ENCODE measurements at regions not wholly inside any gene's neighbourhood (a gene's known extent, or its start where the extent isn't known, plus 50 kb on each side); places are given as distances from the start of the nearest gene placed in this dataset.

DNA sequence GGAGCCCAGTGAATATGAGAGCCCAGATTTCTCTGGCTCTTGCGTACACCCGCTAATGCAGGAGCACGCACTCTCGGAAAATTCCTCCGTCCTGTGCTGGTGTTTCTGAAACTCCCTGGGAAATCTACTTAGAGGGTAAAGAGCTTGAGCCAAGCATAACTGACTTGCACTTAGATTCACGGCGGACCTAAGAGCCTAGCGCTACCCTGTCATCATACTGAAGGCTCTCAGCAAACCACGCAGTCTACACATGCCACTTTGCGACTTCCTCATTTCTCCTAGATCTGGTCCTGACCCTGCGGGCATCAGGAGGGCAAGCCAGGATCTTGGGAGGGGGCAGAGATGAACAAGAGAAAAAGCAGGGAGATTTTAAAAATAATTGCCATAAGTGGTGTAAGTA, 324.7 kb downstream of the CD83 start:
- Histone ChIP-seq H3K4me1 (ENCODE audit: insufficient read depth) (peaks cover 19% of the 10 kb centered on the region), H4K20me1 (ENCODE audit: insufficient read depth) (no peaks in the 10 kb centered on the region), H3K4me2 (ENCODE audit: unreplicated experiment) (no peak overlapping the region), H3K9ac (no peak overlapping the region), H3F3A (ENCODE audit: insufficient read depth) (peaks cover 10% of the 10 kb centered on the region; the same call in 1 of the 2 replicates), H3K9me3 (ENCODE audit: low read depth) (no peaks in the 10 kb centered on the region), H3K36me3 (ENCODE audit: low read depth) (no peaks in the 10 kb centered on the region), H3K4me3 (no peak overlapping the region), H2AFZ (no peak overlapping the region), H3K9me2 (ENCODE audit: insufficient read depth) (no peaks in the 10 kb centered on the region), H3K27me3 (replicated peaks; ENCODE audit: insufficient read depth) (no peaks in the 10 kb centered on the region), H3K79me2 (ENCODE audit: insufficient read depth) (no peaks in the 10 kb centered on the region), H3K27ac (no peak overlapping the region)
- TF ChIP-seq EZH2phosphoT487 (IDR thresholded peaks at IDR 0.05; ENCODE audit: insufficient read depth, low read depth) (no peak), EZH2 (IDR thresholded peaks at IDR 0.05; ENCODE audit: insufficient read depth, poor library complexity, severe bottlenecking) (no peak)
- in situ Hi-C loops (cut with MboI), result no loop called here
- no peak for DNase-seq
- whole genome bisulfite sequencing, 2 experiments (ENCODE audit: low coverage in 1 of 2, low lambda C conversion rate in 2 of 2, missing lambda C conversion rate in 2 of 2), result 95% methylated on average over 11 of the region's 11 CpGs

DNA sequence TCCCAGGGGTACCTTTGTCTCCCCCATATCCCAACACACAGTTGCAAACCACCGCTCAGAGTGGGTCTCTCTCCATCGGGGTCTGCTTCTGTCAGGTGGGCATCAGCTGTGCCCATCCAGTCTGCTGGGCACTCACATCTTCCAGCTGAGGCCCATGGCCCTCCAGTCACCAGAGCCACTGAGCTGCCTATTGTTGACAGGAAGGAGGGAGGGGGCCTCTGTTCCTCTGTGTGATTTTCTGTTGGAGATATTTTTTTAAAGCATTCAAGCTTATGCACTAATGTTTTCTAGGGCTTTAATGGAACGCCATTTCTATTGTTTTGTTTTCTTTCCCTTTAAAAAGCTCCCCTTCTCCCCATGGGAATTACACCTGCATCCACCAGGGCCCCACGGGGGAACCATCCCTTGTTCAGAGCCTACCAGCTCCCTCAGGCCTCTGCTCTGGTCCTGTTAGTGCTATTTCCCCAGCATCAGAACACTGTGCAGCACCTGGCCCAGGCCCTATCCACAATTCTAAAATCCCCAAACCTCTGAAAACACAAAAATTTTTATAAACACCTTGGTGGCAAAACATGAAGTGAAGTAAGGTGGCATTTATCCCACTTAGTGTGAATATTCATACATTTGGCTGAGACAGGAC, 326.2 kb downstream of the CD83 start:
- 74 to 81% methylated on average over 3 to 4 of the region's 4 CpGs for WGBS, 2 experiments (ENCODE audit: low coverage in 1 of 2, low lambda C conversion rate in 2 of 2, missing lambda C conversion rate in 2 of 2)
- Histone ChIP-seq H2AFZ (no peak overlapping the region), H3K9ac (no peak overlapping the region), H3K79me2 (ENCODE audit: insufficient read depth) (no peaks in the 10 kb centered on the region), H3K4me2 (ENCODE audit: unreplicated experiment) (no peak overlapping the region), H3K27me3 (replicated peaks; ENCODE audit: insufficient read depth) (no peaks in the 10 kb centered on the region), H3K4me1 (ENCODE audit: insufficient read depth) (peaks cover 19% of the 10 kb centered on the region), H4K20me1 (ENCODE audit: insufficient read depth) (no peaks in the 10 kb centered on the region), H3K36me3 (ENCODE audit: low read depth) (no peaks in the 10 kb centered on the region), H3K4me3 (no peak overlapping the region), H3F3A (ENCODE audit: insufficient read depth) (peaks cover 10% of the 10 kb centered on the region; the same call in 1 of the 2 replicates), H3K27ac (no peak overlapping the region), H3K9me3 (ENCODE audit: low read depth) (no peaks in the 10 kb centered on the region), H3K9me2 (ENCODE audit: insufficient read depth) (no peaks in the 10 kb centered on the region)
- DNase-seq, result no peak
- in situ Hi-C loops (cut with MboI), result no loop called here
- TF ChIP-seq EZH2phosphoT487 (IDR thresholded peaks at IDR 0.05; ENCODE audit: insufficient read depth, low read depth) (no peak), EZH2 (IDR thresholded peaks at IDR 0.05; ENCODE audit: insufficient read depth, poor library complexity, severe bottlenecking) (no peak)

DNA sequence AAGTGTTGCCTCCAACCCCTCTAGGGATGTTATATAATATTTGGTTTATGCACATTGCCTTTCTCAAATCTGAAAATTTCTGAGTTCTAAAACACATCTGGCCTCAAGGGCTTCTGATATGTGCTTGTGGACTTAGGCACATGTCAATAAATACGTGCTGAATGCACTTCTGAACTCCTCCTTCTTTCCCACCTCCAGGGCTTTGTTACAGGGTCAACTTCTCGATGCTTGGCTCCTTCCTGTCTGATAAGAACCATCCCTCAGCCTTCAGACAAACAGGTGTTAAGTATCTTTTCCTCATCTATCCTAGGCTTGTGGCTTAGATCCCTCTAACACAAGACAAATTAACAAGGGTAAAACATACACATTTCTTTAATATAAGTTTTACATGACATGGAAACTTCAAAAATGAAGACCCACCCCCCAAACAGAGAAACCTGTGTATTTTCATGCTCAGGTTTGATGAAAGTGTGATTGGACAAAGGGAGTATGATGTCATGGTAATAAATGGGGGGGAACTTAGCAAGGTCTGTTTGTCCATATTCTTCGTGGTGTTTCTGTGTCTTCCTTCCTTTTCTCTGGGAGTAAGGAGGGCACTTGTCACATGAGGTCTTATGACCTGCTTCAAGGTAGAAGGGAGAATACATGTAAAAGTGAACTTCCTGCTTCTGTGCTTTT, 326.9 kb downstream of the CD83 start:
- Histone ChIP-seq H3K27ac (no peak overlapping the region), H3K4me3 (no peak overlapping the region), H3K9ac (no peak overlapping the region), H3K9me3 (ENCODE audit: low read depth) (no peaks in the 10 kb centered on the region), H3F3A (ENCODE audit: insufficient read depth) (peaks cover 10% of the 10 kb centered on the region; the same call in 1 of the 2 replicates), H3K27me3 (replicated peaks; ENCODE audit: insufficient read depth) (no peaks in the 10 kb centered on the region), H3K9me2 (ENCODE audit: insufficient read depth) (no peaks in the 10 kb centered on the region), H2AFZ (no peak overlapping the region), H3K36me3 (ENCODE audit: low read depth) (no peaks in the 10 kb centered on the region), H4K20me1 (ENCODE audit: insufficient read depth) (no peaks in the 10 kb centered on the region), H3K4me1 (ENCODE audit: insufficient read depth) (peaks cover 19% of the 10 kb centered on the region), H3K79me2 (ENCODE audit: insufficient read depth) (no peaks in the 10 kb centered on the region), H3K4me2 (ENCODE audit: unreplicated experiment) (no peak overlapping the region)
- whole genome bisulfite sequencing, 2 experiments (ENCODE audit: low coverage in 1 of 2, low lambda C conversion rate in 2 of 2, missing lambda C conversion rate in 2 of 2), result 80 to 86% methylated on average over 3 of the region's 3 CpGs
- DNase-seq, result no peak
- TF ChIP-seq EZH2phosphoT487 (IDR thresholded peaks at IDR 0.05; ENCODE audit: insufficient read depth, low read depth) (no peak), EZH2 (IDR thresholded peaks at IDR 0.05; ENCODE audit: insufficient read depth, poor library complexity, severe bottlenecking) (no peak)
- in situ Hi-C loops (cut with MboI), result no loop called here

- no peak overlapping the region for H3K4me3 ChIP-seq
- H3K4me1 ChIP-seq (ENCODE audit: insufficient read depth), result peaks cover 10% of the 10 kb centered on the region; the same call in 1 of the 2 replicates
- H3K79me2 ChIP-seq (ENCODE audit: insufficient read depth), result no peaks in the 10 kb centered on the region
- H3K36me3 ChIP-seq (ENCODE audit: low read depth), result no peaks in the 10 kb centered on the region
- H3K9ac ChIP-seq, result no peak overlapping the region
- no peak overlapping the region for H2AFZ ChIP-seq
- no peaks in the 10 kb centered on the region for H3F3A ChIP-seq (ENCODE audit: insufficient read depth)
- 89 to 95% methylated on average over 2 of the region's 2 CpGs for WGBS, 2 experiments (ENCODE audit: low coverage in 1 of 2, low lambda C conversion rate in 2 of 2, missing lambda C conversion rate in 2 of 2)
- no peak overlapping the region for H3K4me2 ChIP-seq (ENCODE audit: unreplicated experiment)
- no peaks in the 10 kb centered on the region for H3K9me3 ChIP-seq (ENCODE audit: low read depth)
- TF ChIP-seq EZH2phosphoT487 (IDR thresholded peaks at IDR 0.05; ENCODE audit: insufficient read depth, low read depth) (no peak), EZH2 (IDR thresholded peaks at IDR 0.05; ENCODE audit: insufficient read depth, poor library complexity, severe bottlenecking) (no peak)
- in situ Hi-C loops (cut with MboI), result no loop called here
- no peak overlapping the region for H3K27ac ChIP-seq
- no peaks in the 10 kb centered on the region for H4K20me1 ChIP-seq (ENCODE audit: insufficient read depth)
- no peaks in the 10 kb centered on the region for H3K27me3 ChIP-seq (replicated peaks; ENCODE audit: insufficient read depth)
- no peak for DNase-seq
- H3K9me2 ChIP-seq (ENCODE audit: insufficient read depth), result no peaks in the 10 kb centered on the region
Observed at GRCh38 chr6:14447240-14447639, 329.7 kb downstream of the CD83 start.

All from GM23248 (cell line).